Bronchial epithelial cell (primary cell): ENCODE measurements at regions not wholly inside any gene's neighbourhood (a gene's known extent, or its start where the extent isn't known, plus 50 kb on each side); places are given as distances from the start of the nearest gene placed in this dataset.

Source experiments
- DNase-seq: peaks from one replicate; pipeline ENCODE4 v3.0.0-alpha.2; 2010; ENCODE audit warnings: low read depth
- FAIRE-seq: peaks from 2 replicates; lab custom pipeline; 2011; peaks lifted over from hg19 to GRCh38; lab: Jason Lieb, UNC
- H3K27me3 ChIP-seq: 2 replicates; pipeline ENCODE4 v1.5.1; 2011; ENCODE audit warnings: low read length; ENCODE audit not compliant: control insufficient read depth, insufficient read depth
- H3K36me3 ChIP-seq: 2 replicates; pipeline ENCODE4 v1.5.1; 2011; ENCODE audit warnings: low read length; ENCODE audit not compliant: control insufficient read depth, insufficient read depth
- H3K4me3 ChIP-seq: 2 replicates; pipeline ENCODE4 v1.5.1; 2011; ENCODE audit warnings: mild to moderate bottlenecking, low read depth, low read length, control low read depth
- CTCF ChIP-seq: IDR thresholded peaks from 2 replicates; pipeline ENCODE4 v1.5.1; 2011; ENCODE audit warnings: mild to moderate bottlenecking, moderate library complexity, low read length, control low read depth, inconsistent platforms; ENCODE audit not compliant: insufficient read depth, severe bottlenecking

- FAIRE-seq: peak; percentile 68
Measured at GRCh38 chr17:52395308-52395707, 236.8 kb upstream of the CA10 start.

GRCh38 chr17:52390422-52390821 lies 231.9 kb upstream of the CA10 start:
- no peak for TF ChIP-seq CTCF
- H3K27me3 ChIP-seq: no peaks in the 10 kb centered on the region
- no peaks in the 10 kb centered on the region for H3K36me3 ChIP-seq
- FAIRE-seq (no peak), DNase-seq (no peak)
- H3K4me3 ChIP-seq: no peak overlapping the region

More at GRCh38 chr17:52395308-52395707, 236.8 kb upstream of the CA10 start:
- Histone ChIP-seq H3K36me3 (no peaks in the 10 kb centered on the region), H3K4me3 (no peak overlapping the region), H3K27me3 (no peaks in the 10 kb centered on the region)
- no peak for TF ChIP-seq CTCF
- no peak for DNase-seq

- H3K27me3 ChIP-seq: no peaks in the 10 kb centered on the region
- FAIRE-seq: no peak
- no peak for DNase-seq
Measured at GRCh38 chr17:52389632-52390031, 231.1 kb upstream of the CA10 start.

GRCh38 chr17:52388941-52389340 lies 230.4 kb upstream of the CA10 start:
- no peak overlapping the region for H3K4me3 ChIP-seq
- H3K36me3 ChIP-seq: no peaks in the 10 kb centered on the region
- no peaks in the 10 kb centered on the region for H3K27me3 ChIP-seq
- TF ChIP-seq CTCF: no peak
- FAIRE-seq (no peak), DNase-seq (no peak)

More at GRCh38 chr17:52389632-52390031, 231.1 kb upstream of the CA10 start:
- H3K36me3 ChIP-seq: no peaks in the 10 kb centered on the region
- no peak for TF ChIP-seq CTCF
- no peak overlapping the region for H3K4me3 ChIP-seq

GRCh38 chr17:52384695-52385094 lies 226.2 kb upstream of the CA10 start:
- DNase-seq (no peak), FAIRE-seq (no peak)
- no peak overlapping the region for H3K4me3 ChIP-seq
- no peaks in the 10 kb centered on the region for H3K27me3 ChIP-seq
- TF ChIP-seq CTCF: no peak
- no peaks in the 10 kb centered on the region for H3K36me3 ChIP-seq

- peak; percentile 71 for DNase-seq
- Histone ChIP-seq H3K36me3 (no peaks in the 10 kb centered on the region), H3K4me3 (no peak overlapping the region), H3K27me3 (no peaks in the 10 kb centered on the region)
- TF ChIP-seq CTCF: peak; percentile 77
- peak; percentile 7 for FAIRE-seq
Measured at GRCh38 chr17:52383493-52384100, 225.1 kb upstream of the CA10 start.
